GM21786 (cell line): ENCODE measurements at regions not wholly inside any gene's neighbourhood (a gene's known extent, or its start where the extent isn't known, plus 50 kb on each side); places are given as distances from the start of the nearest gene placed in this dataset.

Experiments
- ATAC-seq: cut with Tn5 transposase; IDR thresholded peaks from one replicate; pipeline ENCODE4 v1.9.1; 2021; ENCODE audit not compliant: unreplicated experiment

- ATAC-seq, result no peak
These were observed 367.1 kb downstream of the SOX9 start for GRCh38 chr17:72487731-72488494.

DNA sequence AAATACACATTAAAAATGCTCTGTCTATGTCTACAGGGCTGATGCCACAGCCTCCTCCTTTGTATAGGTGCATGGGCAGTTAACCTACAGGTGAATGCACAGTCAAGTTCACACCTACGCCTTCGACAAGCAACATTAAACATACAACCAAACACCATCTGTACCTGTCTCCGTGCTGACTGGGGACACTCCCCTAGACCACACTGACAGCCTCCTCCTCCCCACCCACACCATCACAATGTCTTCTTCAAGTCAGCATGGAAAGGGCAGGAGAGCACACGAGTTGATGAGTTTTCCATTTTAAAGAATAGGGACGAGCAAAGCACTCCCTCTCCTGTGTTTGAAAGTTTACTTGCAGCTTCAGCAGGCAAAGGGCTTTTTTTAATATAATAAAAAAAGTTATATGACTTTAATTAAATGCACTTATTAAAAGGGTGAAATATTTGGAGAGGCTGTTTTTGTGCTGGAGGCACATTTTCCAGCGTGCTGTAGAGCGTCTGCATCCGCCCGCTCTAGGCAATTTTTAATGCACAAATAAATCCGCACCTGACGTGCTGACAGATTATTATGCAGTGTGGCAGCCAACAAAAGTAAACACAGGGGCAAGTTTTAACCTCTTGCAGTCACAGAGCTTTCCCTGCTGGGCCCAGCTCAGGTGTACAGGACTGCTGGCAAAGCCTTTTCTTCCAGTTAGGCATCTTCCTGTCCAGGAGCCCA lies 367.9 kb downstream of the SOX9 start:
- ATAC-seq, result no peak

DNA sequence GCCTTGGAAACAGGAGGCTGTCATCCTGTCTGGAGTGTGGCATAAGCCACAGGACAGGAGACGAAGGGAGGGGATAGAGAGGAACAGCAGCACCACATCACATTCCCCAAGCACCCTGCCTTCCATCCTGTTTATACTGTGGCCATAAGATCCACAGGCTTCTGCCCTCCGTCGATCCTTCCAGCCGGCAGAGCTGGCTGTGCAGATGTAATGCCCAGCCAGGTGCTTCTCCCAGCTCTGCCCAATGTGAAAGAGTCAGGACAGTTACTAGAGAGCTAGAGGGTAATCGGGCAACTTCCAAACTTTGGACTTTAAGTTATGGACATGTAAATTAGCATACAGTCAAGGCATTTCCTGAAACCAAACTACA lies 368.4 kb downstream of the SOX9 start:
- ATAC-seq, result no peak

GRCh38 chr17:72491102-72491501 lies 370.3 kb downstream of the SOX9 start:
- ATAC-seq, result no peak

DNA sequence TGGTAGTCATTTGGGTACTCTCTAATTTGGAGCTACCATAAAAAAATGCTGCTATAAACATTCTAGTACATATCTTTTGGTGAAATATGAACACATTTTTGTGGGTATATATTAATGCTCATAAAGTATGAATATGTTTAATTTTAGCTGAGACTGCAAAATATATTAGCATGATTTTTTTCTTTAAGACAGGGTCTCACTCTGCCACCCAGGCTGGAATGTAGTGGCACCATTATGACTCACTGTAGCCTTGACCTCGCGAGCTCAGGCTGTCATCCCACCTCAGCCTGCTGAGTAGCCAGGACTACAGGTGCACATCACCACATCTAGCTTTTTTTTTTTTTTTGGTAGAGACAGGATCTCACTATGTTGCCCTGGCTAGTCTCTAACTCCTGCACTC lies 371.7 kb downstream of the SOX9 start:
- ATAC-seq, result no peak

DNA sequence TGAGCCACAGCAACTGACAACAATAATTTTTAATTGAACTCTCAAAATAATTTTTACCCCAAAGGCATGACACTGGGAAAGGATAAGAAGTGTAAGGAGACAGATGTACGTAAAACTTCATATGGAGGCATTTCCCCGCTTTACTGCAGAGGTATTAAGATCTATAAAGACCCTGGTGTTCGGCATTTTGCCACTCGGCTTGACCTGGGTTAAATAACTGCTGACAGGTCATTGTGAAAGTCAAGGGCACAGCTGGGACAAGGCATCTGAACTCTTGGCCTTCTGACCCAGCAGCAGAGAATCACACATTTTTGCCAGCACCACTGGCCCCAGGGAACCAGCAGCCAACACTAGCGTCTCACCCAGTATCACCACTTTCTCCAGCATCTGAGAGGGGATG lies 372.1 kb downstream of the SOX9 start:
- ATAC-seq, result no peak

- ATAC-seq, result no peak
These were observed 373.7 kb downstream of the SOX9 start for GRCh38 chr17:72494566-72494965.

- ATAC-seq, result no peak
These were observed 375.6 kb downstream of the SOX9 start for GRCh38 chr17:72496461-72496860.

DNA sequence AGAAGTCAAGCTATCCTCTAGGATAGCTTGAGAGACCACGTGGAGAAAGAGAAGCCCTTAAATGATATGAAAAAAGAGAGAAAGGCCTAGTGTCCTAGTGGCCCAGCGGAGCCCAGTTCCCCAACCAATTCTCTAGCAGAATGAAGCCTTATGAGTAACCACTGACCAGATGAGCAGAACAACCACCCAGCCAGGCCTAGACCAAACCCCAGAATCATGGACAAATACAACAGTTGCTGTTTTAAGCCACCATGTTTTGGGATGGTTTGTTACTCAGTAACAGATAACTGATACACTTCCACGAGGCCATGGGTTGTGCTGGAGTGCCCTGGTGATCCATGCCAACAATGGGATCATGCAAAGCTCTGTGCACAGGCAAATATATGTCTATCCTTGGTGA lies 377.1 kb downstream of the SOX9 start:
- ATAC-seq, result no peak

DNA sequence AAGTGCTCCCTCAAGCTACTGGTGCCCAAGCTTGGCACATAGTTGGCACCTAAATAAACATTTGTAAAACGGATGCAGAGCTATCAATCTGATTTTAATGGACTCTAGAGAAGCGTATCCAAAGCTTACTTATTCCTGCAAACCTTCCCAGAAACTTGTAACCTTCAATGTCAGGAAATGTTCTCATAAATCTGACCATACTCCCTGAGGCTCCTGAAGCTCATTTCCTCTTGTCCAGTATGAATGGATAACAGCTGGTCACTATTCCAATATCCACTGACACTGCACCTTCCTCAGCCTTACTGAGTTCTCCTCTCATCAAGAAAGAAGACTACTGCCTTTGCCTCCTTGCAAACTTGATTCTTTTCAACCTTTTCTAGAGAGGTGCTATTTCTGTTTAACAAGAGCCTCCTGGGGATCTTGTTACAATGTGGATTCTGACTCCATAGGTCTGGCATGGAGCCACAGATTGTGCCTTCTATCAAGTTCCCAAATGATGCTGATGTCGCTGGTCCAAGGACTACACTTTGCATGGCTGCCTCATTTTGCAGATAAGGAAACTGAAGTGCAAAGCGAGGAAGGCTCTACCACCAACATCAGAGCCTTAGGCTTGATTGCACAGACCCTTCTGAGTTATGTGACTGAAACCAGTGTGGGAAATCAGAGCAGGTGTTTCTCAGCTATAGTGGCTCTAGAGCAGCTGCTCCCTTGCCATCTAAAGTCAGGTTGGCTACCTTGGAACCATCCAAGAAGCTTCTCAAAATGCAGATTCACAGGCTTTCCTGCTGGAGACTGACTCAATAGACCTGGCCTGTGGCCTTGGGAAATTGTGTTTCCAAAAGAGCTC lies 377.8 kb downstream of the SOX9 start:
- peak; percentile 66 for ATAC-seq

- no peak for ATAC-seq
These were observed 380.9 kb downstream of the SOX9 start for GRCh38 chr17:72501404-72502370.

GRCh38 chr17:72502371-72503341 lies 381.8 kb downstream of the SOX9 start:
- no peak for ATAC-seq

GRCh38 chr17:72503556-72503955 lies 382.7 kb downstream of the SOX9 start:
- no peak for ATAC-seq

GRCh38 chr17:72504783-72505182 lies 384.0 kb downstream of the SOX9 start:
- ATAC-seq, result no peak

DNA sequence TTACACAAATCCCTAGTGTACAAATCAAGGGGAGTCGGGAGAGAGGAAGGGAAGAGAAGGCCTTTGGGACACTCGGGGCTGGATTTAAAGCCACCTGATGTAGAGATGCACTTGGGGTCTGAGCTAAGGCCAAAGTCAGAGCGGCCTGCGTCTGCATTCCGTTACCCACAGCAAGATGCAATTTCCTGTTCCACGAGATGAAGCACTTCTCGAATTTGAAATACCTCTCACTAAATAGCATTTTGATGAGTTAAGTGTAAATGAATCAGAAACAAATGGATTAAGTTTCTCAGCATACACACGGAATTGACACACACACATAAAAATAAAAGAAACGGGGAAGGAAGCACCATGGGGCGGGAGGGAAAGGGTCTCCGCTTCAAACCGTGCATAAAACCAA lies 386.0 kb downstream of the SOX9 start:
- no peak for ATAC-seq

GRCh38 chr17:72507370-72507769 lies 386.6 kb downstream of the SOX9 start:
- ATAC-seq, result no peak

GRCh38 chr17:72510351-72511016 lies 389.7 kb downstream of the SOX9 start:
- ATAC-seq, result peak; percentile 73

DNA sequence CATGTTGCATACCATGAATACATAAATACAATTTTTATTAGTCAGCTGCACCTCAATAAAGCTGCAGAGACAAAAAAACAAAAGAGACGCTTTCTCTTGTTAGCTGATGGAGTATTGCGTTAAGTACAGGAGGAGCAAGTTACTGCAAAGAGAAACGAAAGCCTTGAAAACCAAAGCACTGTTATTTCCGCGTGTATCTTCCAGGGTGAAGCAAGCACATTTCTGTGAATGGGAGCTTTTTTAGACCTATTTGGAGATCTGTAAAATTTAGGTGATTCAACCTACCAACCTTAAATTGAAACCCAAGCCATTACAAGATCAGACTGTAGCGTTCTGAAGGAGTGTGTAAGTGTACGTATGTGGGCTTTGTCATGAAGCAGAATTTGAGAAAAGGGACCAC lies 390.4 kb downstream of the SOX9 start:
- no peak for ATAC-seq

DNA sequence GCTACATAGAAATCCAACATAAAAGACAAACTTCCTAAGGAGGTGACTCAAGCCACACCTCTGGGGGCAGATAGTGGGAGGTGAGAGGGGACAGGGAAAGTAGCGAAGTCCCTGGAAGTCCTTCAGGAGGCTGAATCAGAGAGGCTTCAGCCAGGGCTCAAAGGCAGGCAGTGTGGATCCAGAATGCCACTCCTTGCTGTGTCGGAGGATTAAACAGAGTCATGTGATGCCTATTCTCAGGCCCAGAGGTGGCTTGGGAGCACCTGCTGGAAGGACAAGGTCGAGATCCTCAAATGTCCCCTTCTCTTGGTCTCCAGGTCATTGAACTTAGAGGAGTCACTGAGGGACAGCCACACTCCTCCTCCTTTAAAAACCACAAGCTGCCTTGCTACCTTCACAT lies 391.1 kb downstream of the SOX9 start:
- ATAC-seq, result no peak
